ENCODE measurements at regions not wholly inside any gene's neighbourhood (a gene's known extent, or its start where the extent isn't known, plus 50 kb on each side); places are given as distances from the start of the nearest gene placed in this dataset.

DNA sequence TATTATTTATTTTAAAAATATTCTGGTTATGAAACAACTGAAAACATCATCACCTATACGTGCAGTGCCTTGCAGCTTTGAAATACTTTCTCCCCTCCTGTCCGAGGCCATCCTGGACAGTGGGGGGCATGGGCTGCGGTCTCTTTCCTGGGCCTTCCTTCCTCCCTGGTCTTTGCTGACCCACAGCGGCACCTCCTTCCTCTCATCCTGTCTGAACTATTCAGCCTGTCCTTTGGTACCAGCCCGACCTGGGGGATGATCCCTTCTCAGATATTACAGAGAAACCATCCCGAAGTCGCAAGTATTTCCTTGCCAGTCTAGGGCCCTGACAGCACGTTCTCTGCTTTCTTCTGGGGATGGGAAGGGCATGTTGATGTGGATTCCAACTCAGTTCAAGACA lies 736.6 kb upstream of the HS6ST1 start:
- CTCF ChIA-PET, result no interaction called here
- POLR2A ChIA-PET, result no interaction called here
- DNase-seq (ENCODE audit: low read depth, low spot score), result no peak
- TF ChIP-seq, protein P1, sequence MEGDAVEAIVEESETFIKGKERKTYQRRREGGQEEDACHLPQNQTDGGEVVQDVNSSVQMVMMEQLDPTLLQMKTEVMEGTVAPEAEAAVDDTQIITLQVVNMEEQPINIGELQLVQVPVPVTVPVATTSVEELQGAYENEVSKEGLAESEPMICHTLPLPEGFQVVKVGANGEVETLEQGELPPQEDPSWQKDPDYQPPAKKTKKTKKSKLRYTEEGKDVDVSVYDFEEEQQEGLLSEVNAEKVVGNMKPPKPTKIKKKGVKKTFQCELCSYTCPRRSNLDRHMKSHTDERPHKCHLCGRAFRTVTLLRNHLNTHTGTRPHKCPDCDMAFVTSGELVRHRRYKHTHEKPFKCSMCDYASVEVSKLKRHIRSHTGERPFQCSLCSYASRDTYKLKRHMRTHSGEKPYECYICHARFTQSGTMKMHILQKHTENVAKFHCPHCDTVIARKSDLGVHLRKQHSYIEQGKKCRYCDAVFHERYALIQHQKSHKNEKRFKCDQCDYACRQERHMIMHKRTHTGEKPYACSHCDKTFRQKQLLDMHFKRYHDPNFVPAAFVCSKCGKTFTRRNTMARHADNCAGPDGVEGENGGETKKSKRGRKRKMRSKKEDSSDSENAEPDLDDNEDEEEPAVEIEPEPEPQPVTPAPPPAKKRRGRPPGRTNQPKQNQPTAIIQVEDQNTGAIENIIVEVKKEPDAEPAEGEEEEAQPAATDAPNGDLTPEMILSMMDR (IDR thresholded peaks at IDR 0.05; ENCODE audit: insufficient read depth, low read length, missing control alignments), result no peak
- no peak overlapping the region for H3K4me3 ChIP-seq (ENCODE audit: low read depth, low read length)

DNA sequence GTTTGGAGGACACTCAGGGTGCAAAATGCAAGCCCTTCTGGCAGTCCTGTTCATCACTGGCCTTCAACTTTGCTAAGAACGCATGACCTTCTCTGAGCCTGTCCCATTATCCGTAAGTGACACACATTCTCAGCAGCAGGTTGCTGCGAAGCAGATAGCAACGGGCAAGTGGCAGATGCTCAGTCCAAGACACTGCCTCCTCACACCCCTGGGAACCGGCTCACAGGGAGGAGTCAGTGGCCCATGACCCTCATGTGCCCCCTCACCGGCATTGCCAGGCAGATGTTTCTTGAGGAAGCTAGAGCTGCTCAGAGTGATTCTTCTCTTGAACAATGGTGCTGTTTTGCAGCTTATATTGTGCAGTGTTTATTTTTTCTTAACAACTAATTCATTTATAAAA lies 737.2 kb upstream of the HS6ST1 start:
- ChIA-PET POLR2A (no interaction called here), CTCF (no interaction called here)
- no peak for DNase-seq (ENCODE audit: low read depth, low spot score)
- TF ChIP-seq, protein P1 (IDR thresholded peaks at IDR 0.05; ENCODE audit: insufficient read depth, low read length, missing control alignments), result no peak
- H3K4me3 ChIP-seq (ENCODE audit: low read depth, low read length), result no peak overlapping the region

DNA sequence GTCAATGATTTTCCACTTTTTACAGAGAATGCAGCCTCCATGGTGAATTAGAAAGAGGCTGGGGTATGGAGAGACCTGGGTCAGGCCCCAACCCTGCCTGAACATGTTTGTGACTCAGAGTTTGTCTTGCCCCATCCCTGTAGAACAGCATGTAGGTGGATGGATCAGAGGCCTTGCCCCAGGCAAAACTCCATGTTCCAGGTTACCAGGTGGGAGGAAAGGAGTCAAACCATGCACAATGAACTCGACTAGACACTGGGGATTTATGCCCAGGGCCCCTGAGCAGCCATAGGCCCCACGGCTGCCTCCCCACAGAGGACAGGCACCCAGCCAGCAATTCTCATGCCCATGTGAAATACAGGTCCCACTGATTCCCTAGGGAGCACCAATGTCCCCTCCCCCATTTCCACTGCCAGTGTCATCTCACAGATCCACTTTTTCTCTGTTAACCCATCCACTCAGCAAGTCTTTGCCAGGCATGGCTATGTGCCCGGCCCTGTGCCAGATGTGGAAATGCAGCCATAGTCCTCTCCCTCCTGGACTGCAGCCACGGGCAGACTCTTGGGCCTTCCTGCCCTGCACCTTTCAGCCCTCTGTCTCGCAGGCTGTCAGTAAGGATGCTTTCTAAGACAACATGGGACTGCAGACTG lies 737.8 kb upstream of the HS6ST1 start:
- TF ChIP-seq, protein P1 (IDR thresholded peaks at IDR 0.05; ENCODE audit: insufficient read depth, low read length, missing control alignments), result no peak
- ChIA-PET POLR2A (no interaction called here), CTCF (no interaction called here)
- no peak for DNase-seq (ENCODE audit: low read depth, low spot score)
- H3K4me3 ChIP-seq (ENCODE audit: low read depth, low read length), result no peak overlapping the region

DNA sequence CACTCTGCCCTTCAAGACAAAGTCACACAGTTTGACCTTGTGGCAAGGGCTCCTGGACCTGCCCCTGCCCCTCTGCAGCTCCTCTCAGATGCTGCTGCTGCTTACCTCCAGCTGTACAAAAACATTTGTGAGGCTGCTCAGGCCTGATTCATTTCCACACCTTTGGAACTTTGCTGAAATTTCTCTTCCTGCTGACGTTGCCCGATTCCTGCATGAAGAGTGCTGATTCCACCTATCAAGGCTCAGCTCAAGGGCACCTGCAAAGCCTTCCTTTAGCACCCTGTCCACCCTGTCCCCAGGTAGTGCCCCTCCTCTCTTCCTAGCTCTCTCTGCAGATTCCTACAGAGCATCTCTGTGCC lies 738.3 kb upstream of the HS6ST1 start:
- TF ChIP-seq, protein P1 (IDR thresholded peaks at IDR 0.05; ENCODE audit: insufficient read depth, low read length, missing control alignments), result no peak
- ChIA-PET CTCF (no interaction called here), POLR2A (no interaction called here)
- no peak for DNase-seq (ENCODE audit: low read depth, low spot score)
- H3K4me3 ChIP-seq (ENCODE audit: low read depth, low read length), result no peak overlapping the region

DNA sequence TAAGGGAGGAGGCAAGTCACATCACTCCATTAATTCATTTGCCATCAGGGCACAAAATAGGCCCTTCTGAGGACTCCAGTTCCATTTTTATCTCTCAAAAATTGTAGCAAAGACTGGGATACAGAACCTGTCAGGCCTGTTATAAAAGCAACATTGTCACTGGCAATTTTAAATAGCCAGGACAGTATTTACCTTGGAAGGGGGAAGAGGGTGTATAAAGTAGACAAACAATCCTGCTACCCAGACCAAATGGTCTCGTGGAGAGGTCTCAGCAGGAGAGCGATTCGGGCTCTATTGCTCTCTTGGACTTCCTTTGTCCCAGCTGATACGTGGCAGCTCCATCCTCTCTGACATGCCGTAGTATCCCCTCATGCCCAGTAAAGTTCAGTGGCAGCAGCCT lies 740.3 kb upstream of the HS6ST1 start:
- DNase-seq (ENCODE audit: low read depth, low spot score), result no peak
- ChIA-PET CTCF (no interaction called here), POLR2A (no interaction called here)
- H3K4me3 ChIP-seq (ENCODE audit: low read depth, low read length), result no peak overlapping the region
- TF ChIP-seq, protein P1 (IDR thresholded peaks at IDR 0.05; ENCODE audit: insufficient read depth, low read length, missing control alignments), result no peak

DNA sequence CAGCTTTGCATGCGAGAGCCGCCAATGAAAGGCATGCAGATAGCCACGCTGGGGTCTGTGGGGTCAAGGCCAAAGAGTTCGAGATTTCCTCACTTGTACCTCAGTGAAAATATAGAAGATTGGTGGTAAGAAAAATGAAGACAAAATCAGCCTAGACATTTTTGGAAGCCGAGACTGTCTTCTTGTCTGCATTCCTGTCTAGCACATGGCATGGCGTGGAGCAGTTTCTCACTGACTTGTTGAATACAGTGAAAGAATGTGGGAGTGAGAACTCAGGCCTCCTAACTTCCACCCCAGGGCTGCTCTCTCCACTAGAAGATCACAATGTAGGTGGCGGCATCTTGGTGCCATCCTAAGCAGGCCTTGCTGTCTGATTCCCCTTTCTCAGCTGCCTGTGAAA lies 740.8 kb upstream of the HS6ST1 start:
- no peak overlapping the region for H3K4me3 ChIP-seq (ENCODE audit: low read depth, low read length)
- POLR2A ChIA-PET, result no interaction called here
- no peak for DNase-seq (ENCODE audit: low read depth, low spot score)
- CTCF ChIA-PET, result no interaction called here
- TF ChIP-seq, protein P1 (IDR thresholded peaks at IDR 0.05; ENCODE audit: insufficient read depth, low read length, missing control alignments), result no peak

All from AG04449 (cell line).